ENCODE measurements at regions not wholly inside any gene's neighbourhood (a gene's known extent, or its start where the extent isn't known, plus 50 kb on each side); places are given as distances from the start of the nearest gene placed in this dataset.

DNA sequence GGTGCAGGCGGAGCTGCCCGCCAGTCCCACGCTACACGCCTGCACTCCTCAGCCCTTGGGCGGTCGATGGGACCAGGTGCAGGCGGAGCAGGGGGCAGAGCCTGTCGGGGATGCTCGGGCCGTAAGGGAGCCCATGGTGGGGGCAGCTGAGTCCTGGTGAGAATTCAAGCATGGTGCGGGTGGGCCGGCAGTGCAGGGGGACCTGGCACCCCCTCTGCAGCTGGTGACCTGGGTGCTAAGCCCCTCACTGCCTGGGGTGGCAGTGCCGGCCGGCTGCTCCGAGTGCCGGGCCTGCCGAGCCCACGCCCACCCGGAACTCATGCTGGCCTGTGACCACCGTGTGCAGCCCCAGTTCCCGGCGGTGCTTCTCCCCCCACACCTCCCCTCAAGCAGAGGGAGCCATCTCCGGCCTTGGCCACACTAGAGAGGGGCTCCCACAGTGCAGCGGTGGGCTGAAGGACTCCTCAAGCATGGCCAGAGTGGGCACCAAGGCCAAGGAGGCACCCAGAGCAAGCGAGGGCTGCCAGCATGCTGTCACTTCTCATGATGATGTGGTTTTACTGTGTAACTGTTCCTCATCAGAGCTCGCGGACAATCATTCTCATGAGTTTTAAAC, 228.9 kb upstream of the CDH9 start:
- no peak for DNase-seq

DNA sequence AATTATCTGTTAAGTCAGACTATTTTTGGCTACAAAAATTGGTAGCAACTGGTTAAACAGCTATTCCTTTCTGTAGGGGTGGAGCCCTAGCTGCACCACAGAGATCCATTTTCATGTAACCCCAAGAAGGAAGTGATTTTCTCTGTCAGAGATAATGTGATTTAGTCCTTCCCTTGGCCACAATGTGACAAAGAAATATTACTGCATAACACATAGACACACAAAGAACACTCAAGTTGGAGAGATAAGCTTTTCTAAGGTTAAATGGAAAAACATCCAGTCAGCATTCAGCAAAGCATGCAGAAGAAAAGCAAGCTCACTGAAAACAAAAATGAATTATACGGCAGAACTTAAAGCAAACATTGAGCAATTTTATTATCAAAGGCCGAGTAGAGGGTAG, 227.8 kb upstream of the CDH9 start:
- DNase-seq = no peak

DNA sequence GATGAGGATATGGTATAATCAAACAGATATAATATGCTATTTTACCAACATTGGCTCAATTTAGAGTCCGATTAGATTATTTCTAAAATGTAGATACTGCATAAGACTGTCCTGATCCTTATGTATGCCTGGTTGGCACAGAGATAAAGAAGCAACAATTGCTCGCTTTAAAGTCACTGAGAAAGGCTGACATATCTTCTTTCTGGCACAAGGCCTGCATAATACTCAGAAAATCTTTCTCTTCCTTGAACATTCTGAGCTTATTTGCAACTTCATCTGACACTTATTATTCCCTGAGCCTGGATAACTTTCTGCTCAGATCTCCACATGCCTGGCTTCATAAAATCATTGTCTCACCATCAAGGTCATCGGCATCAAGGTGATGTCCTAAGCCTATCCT, 219.3 kb upstream of the CDH9 start:
- DNase-seq = no peak

DNA sequence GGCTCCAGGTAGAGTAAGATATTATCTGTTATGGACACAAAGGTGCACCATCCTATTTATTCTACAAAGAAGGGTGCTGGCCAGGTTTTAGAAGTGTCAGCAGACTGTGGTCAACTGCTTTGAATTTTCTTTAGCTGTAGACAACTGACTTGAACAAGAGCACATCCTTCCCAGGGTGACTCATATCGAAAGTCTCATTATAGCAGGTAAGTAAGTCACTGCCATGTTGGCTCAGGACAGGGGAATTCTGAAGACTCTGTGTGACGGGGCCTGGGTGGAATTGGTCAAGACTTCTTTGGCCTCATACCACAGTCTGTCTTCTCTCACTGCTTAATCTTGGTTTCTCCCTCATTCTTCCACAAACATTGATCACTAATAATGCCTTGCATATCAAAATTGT, 214.5 kb upstream of the CDH9 start:
- no peak for DNase-seq

DNA sequence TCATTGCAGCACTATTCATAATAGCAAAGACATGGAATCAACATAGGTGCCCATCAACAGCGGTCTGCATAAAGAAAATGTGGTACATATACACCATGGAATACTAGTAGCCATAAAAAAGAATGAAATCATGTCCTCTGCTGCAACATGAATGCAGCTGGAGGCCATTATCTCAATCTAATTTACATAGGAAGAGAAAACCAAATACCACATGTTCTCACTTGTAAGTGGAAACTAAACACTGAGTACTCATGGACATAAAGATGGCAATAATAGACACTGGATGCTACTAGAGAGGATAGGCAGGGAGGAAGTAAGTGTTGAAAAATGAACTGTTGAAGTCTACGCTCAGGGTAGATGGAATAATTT, 203.9 kb upstream of the CDH9 start:
- DNase-seq = no peak

DNA sequence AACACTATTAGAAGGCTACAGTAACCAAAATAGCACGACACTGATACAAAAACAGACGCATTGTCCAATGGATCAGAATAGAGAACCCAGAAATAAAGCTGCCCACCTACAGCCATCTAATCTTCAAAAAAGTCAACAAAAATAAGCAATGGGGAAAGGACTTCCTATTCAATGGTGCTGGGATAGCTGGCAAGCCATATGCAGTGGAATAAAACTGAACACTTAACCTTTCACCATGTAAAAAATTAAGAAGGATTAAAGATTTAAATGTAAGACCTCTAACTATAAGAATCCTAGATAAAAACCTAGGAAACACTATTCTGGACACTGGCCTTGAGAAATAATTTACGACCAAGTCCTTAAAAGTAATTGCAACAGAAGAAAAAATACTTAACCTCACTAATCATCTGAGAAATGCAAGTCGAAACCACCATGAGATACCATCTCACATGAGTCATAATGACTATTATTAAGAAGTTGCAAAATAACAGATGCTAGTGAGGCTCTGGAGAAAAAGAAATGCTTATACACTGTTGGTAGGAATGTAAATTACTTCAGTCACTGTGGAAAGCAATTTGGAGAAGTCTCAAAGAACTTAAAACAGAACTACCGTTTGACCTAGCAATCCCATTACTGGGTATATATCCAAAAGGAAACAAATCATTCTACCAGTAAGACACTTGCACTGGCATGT, 203.3 kb upstream of the CDH9 start:
- no peak for DNase-seq

DNA sequence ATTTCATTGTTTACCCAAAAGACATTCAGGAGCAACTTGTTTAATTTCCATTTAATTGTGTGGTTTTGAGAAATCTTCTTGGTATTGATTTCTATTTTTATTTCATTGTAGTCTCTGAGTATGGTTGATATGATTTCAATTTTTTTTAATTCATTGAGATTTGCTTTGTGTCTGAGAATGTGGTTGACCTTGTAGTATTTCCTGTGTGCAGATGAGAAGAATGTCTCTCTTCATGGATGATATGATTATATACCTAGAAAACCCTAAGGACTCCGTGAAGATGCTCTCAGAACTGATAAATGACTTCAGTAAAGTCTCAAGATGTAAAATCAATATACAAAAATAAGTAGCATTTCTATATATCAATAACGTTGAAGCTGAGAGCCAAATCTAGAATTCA, 202.4 kb upstream of the CDH9 start:
- DNase-seq = no peak

DNA sequence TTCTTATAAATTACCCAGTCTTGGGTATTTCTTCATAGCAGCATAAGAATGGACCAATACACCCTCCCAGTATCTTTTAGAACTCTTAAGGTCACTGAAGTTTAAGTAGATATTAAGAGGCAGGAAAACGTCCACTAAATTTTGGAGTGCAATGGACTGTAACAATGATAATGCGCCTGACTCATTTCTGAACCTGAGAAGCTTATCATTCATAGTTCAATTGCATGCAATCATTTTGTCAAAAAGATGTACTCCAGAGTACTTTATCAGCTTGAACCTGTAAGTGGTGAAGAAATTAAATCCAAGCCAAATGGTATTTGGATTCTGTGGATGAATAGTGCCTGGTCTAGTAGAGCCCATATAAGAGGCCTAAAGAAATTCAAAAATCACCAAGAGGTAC, 196.5 kb upstream of the CDH9 start:
- no peak for DNase-seq

DNA sequence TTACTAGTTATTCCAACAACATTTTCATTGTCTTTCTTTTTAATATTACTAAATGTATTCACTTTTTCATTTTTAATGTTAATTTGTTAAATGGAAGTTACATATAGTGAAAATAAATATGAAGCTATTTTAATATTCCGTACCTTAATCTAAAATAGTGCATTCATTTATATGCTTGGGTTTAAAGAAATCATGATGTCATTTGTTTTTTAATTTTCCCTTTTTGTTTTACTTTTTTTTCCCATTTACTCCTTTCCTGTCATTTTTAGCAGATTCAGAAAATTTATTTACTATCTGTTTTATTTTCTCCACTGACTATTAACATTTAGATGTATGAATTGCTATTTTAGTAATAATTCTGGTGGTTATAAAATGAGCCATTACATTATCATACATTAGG, 183.0 kb upstream of the CDH9 start:
- DNase-seq = no peak

DNA sequence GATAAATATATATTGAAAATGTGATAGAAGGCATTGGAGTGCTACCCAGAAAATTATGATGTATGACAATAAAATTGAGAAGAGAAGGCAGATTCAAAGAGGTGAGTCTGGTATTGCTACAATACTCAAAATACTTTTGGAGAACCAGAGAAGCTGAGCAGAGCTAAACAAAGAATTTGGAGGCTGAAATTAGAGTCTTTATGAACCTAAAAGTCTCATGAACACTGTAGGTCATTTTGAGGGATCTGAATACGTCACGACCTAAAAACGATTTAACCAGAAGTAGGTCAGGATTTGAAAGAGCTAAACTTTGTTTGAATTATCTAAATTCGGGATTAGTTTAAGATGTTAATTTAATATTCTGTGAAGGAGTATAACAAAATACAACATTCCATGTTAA, 182.4 kb upstream of the CDH9 start:
- no peak for DNase-seq

DNA sequence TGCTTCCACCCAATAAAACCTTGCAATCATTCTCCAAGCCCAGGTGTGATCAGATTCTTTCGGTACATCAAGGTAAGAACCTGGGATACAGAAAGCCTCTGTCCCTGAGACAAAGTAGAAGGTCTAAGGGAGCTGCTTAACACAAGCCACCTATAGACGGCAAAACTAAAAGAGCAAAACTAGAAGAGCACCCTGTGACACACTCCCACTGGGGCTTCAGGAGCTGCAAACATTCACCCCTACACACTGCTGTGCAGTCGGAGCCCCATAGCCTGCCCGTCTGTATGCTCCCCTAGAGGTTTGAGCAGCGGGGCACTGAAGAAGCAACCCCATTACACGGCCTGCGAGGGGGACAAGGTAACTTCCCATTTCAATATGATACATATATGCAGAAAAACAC, 179.6 kb upstream of the CDH9 start:
- DNase-seq = no peak

DNA sequence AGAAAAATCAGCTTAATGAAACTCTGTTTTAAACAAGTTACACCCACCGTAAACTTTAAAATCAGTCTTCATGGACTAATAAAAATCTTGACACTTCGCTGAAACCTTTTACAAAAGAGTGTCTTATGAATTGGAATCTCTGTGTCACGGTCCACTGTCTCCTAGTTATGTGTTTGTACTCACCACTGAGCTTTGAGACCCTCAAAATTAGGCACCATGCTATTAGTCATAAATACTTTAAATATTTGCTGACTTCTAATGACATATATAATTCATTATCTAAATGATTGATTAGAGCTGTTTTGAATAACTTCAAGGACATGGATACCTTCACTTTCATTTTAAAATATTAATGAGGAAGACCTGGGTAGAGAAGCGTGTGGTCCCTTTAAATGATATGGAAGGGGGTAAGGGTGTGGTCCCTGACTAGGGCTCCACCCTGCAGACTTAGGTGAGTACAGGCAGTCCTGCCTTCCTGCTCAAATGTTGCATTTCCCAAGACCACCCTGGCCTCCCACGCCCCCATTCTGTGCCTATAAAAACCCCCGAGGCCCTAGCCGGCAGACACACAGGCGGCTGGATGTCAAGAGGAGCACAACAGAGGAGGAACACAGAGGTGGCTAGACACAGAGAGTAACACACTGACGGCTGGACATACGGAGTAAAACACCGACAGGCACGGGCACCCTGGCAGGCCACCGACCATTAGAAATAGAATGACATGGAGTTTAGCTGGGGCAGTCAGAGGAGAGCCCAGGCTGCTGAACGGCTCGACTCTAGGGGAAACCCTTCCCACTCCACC, 179.0 kb upstream of the CDH9 start:
- no peak for DNase-seq

DNA sequence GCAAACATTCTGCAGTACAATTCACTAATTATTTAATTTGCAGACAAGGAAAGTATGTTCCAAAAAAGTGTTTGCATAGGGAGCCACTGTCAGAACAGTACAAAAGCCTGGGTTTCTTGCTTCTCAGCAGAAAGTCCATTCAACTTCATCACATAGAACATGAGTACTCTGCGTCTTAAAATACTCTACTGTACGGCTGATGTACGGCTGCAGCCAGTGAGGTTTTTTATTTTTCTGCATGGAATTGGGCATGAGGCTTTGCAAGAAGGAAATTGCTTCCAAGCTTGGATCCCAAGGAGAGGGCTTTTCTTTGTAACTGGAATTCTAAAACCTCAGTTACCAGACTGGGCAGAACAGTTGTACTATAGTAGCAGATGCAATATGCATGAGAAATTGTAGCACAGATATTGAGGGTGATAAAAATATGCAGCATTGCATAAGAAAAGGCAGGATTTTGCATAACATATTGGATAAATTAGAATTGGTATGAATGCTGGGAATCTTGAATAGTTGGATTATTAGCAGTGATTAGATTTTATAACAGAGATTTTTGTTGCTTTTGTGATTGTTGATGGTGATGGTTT, 178.1 kb upstream of the CDH9 start:
- no peak for DNase-seq

DNA sequence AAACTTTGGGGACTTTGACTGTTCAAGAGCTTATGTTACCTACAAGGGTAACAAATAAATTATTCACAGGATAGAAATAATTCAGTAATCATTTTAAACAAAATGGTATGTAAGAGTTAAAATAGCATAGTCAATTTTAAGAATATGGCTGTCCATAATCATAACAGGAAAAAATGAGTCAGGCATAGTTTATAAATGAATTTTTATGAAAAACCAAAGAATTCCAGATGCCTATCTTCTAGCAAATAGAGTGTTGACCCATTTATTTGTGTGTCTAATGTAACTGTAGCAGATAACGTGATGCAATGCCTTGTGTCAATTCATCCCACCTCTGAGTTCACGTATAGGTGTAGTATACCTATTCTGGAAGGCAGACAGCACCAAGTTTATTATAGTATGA, 169.7 kb upstream of the CDH9 start:
- DNase-seq = no peak

DNA sequence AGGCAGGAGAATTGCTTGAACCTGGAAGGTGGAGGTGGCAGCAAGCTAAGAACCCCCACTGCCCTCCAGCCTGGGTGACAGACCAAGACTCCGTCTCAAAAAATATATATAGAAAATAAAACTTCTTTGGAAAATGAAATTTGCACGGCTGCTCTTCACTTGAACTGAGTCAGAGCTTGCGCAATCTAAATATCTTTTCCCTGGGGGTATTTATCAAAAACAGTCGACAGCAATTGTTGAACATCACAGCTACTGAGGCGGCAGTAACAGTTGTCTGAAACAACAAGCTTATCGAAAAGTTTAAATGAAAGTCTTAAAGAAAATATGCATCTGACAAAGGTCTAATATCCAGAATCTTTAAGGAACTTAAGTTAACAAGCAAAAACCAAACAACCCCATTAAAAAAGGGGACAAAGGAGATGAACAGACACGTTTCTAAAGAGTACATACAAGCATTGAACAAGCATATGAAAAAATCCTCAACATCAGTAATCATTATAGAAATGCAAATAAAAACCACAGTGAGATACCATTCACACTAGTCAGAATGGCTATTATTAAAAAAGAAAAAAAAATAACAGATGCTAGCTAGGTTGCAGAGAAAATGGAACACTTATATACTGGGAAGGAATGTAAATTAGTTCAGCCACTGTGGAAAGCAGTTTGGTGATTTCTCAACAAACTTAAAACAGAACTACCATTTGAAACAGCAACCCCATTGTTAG, 153.6 kb upstream of the CDH9 start:
- no peak for DNase-seq

DNA sequence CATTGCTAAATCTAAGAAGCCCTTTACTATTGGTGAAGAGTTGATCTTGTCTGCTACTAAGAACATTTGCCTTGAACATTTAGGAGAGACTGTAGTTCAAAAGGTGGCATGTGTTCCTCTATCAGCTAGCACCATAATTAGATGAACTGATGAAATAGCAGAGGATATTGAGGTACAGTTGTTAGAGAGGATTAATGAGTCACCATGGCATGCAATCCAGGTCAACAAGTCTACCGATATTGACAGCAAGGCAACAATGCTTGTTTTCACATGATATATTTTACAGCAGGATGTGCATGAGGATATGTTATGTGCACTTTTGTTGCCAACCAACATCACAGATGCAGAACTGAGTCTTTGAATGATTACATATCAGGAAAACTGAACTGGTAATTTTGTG, 134.3 kb upstream of the CDH9 start:
- no peak for DNase-seq

DNA sequence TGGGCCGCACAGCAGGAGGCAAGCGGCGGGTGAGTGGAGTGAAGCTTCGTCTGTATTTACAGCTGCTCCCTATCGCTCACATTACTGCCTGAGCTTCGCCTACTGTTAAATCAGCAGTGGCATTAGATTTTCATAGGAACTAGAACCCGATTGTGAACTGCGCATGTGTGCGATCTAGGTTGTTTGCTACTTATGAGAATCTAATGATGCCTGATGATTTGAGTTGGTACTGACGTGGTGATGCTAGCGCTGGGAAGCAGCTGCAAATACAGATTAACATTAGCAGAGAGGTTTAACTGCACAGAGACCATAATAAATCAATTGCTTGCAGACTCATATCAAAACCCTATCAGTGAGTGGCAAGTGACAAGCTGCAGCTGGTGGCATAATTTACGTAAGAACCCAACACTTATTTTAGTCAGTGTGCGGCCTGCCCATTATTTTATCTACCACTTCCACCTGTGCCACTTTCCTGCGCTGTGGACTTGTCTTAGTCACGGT, 133.4 kb upstream of the CDH9 start:
- DNase-seq = no peak

DNA sequence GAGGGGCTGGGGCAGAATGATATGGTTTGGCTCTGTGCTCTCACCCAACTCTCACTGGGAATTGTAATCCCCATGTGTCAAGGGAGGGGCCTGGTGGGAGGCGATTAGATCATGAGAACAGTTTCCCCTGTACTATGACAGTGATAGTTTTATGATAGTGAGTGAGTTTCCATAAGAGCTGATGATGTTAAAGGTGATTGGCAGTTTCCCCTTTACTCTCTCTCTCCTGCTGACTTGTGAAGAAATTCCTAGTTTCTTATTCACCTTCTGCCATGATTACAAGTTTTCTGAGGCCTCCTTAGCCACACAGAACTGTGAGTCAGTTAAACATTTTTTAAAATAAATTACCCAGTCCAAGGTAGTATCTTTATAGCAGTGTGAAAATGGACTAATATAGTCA, 120.4 kb upstream of the CDH9 start:
- DNase-seq = no peak

DNA sequence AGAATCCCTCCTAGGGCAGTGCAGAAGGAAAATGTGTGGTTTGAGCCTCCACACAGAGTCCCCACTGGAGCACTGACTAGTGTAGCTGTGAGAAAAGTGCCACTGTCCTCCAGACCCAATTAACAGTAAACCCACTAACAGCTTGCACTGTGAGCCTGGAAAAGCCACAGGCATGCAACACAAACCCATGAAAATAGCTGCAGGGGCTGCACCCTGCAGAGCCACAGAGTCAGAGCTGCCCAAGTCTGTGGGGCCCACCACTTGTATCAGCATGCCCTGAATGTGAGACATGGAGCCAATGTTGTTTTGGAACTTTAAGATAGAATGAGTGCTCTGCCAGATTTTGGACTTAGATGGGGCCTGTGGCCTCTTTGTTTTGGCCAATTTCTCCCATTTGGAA, 119.8 kb upstream of the CDH9 start:
- DNase-seq = no peak

DNA sequence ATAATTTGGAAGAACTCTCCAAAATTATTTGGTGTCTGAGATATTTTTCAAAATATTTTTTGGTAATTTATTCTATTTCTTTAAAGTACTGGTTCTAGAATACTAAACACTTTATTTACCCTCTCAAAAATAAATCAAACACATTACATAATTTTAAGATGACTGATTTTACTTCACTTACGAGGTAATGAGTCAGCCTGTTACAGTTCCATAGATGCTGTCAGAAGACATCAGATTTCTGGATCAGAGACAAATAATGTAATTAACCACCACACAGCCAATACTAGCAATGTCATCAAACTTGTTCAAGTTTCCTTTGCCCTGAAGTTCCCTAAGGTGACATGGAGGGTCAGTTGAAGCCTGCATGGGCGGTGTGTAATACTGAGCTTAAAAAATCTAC, 106.1 kb upstream of the CDH9 start:
- no peak for DNase-seq

DNA sequence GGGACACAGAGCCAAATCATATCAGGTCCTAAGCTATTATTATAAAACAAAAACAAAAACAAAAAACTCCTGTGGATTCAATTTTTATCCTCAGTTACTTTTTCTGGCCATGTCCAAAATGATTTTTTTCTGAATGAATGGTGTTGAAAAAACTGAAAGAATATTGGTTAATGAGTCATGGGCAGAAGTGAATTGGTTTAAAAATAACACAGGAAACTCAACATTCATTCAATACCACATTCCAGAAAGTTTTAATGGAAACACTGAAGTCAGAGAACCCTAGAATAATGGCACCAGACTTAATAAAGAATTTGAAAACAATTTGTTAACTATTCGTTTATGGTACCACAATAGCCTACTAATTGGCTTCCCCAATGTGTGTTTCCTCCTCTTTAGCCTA, 102.4 kb upstream of the CDH9 start:
- no peak for DNase-seq

DNA sequence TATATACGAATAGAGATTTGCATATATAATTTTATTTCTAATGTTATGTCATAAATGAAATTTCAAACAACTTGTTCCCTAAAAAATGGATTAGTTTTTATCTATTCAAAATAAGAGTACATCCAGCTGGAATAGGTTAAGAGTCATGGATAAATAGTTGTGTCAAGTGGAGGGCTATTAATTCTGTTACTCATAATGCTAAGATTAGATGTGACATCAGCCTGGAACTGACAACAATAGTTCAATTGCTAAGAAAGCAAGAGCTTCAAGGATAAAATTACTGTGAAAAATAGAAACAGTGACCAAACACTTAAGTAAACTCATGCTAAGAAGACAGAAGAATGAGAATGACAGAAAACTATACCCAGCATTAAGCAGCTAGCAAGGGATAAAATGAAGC, 92.2 kb upstream of the CDH9 start:
- DNase-seq = no peak

DNA sequence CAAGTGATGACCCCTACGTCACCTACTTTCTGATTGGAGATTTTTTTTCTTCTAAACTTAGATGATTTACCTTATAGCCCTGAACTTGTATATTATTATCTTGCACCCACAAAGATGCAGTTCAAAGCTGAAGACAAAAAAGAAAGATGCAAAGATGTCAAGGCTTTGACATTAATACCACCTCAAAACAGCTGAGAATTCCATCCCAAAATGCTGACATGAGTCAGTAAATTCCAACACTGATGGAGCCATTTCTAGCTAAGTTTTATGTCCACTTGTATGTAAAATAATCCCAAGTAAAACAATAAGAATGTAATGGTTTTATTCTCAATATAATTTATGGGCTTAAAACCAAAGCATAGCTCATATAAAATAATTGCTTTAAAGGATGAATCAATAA, 91.5 kb upstream of the CDH9 start:
- no peak for DNase-seq
